ENCODE measurements at regions not wholly inside any gene's neighbourhood (a gene's known extent, or its start where the extent isn't known, plus 50 kb on each side); places are given as distances from the start of the nearest gene placed in this dataset.

DNA sequence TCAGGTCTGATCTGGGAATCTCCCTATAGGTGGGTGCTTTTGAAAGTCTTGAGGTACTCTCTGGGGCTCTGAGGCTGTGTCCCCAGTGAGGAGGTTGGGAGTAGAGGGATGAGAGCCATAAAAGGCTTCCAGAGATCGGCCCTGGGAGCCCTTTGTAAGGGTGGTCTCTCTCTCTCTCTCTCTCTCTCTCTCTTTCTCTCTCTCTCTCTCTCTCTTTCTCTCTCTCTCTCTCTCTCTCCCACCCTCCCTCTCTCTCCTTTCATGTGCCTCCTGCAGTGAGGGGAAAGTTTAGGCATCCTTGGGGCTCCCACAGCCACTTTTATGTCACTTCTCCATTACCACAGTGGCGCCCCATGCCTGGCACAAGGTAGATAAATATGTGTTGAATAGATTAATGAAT, 271.3 kb upstream of the N4BP1 start:
- no peaks in the 10 kb centered on the region for H3K36me3 ChIP-seq (ENCODE audit: control insufficient read depth in 4 of 4, insufficient read depth in 3 of 4, low read depth in 1 of 4, low read length in 3 of 4)
- no peak overlapping the region for H3K9ac ChIP-seq (ENCODE audit: low read depth in 1 of 2, low read length in 2 of 2)
- no peak overlapping the region for H3K27ac ChIP-seq (ENCODE audit: low read depth in 1 of 2, low read length in 2 of 2)
- H3K27me3 ChIP-seq (ENCODE audit: control insufficient read depth in 4 of 4, insufficient read depth in 4 of 4, low read length in 3 of 4), result peaks cover 0 to 6% (median 0%) of the 10 kb centered on the region in 4 donors
- TF ChIP-seq, protein P1, sequence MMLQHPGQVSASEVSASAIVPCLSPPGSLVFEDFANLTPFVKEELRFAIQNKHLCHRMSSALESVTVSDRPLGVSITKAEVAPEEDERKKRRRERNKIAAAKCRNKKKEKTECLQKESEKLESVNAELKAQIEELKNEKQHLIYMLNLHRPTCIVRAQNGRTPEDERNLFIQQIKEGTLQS (IDR thresholded peaks at IDR 0.05), result no peak
- TF ChIP-seq FOXA1 (IDR thresholded peaks at IDR 0.05) (no peak), TAF1 (conservative IDR thresholded peaks at IDR 0.05) (no peak), RAD21 (IDR thresholded peaks at IDR 0.05) (no peak), SP1 (IDR thresholded peaks at IDR 0.05) (no peak), RXRA (IDR thresholded peaks at IDR 0.05) (no peak), EGR1 (IDR thresholded peaks at IDR 0.05; ENCODE audit: low read depth in 2 of 2) (no peak)
- TF ChIP-seq, protein P2, sequence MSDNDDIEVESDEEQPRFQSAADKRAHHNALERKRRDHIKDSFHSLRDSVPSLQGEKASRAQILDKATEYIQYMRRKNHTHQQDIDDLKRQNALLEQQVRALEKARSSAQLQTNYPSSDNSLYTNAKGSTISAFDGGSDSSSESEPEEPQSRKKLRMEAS (IDR thresholded peaks at IDR 0.05), result no peak
- DNase-seq (ENCODE audit: low spot score), result no peak
- 78% methylated on average over 2 of the region's 2 CpGs for WGBS
- H3K4me3 ChIP-seq (ENCODE audit: low read depth in 1 of 3, low read length in 3 of 3), result no peak overlapping the region
- H3K4me1 ChIP-seq (ENCODE audit: control insufficient read depth in 4 of 4, insufficient read depth in 4 of 4, low read length in 3 of 4), result no peaks in the 10 kb centered on the region
- H3K9me3 ChIP-seq (ENCODE audit: control insufficient read depth in 4 of 4, low read length in 3 of 4), result no peaks in the 10 kb centered on the region

DNA sequence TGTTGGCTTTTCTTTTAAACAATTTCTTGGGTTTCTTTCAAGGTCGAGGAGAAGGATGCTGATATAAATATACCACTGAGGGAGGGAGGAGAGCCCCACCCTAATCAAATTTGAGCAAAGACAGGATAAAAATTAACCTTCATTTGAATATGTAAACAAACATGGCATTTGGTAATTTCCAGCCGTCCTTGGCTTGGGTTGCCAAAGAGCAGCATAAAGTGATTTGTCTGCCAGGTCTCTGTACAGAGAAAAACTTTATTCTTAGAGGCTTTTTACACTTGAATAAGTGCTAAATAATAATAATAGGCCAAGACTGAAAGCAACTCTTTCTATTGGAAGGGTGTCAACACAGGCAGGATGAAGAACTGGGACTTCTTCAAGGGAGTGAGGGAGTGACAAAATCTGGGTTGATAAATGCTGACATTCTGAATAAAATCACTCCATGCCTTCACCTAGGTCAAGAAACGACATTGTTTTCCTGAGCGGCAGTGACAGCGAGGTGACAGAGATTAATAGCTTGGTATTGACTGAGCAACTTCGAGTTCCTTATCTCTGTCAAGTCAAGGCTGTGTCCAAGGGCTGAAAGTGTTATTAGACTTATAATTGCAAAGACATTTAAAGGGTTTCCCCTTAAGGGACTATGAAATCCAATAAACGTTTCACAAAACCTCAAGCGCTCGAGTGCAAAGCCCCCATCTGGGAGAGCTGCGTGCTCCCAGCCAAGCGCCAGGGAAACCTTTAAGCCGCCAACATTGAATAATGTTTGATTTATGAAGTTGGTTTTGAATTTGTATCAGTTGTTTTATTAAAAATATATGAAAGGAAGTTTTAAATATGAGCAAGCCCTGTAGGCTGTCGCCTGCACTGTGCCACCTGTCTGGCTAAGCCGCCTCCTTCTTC, 269.5 kb upstream of the N4BP1 start:
- TF ChIP-seq, protein P1 (IDR thresholded peaks at IDR 0.05), result no peak
- H3K9me3 ChIP-seq (ENCODE audit: control insufficient read depth in 4 of 4, low read length in 3 of 4), result no peaks in the 10 kb centered on the region
- no peaks in the 10 kb centered on the region for H3K36me3 ChIP-seq (ENCODE audit: control insufficient read depth in 4 of 4, insufficient read depth in 3 of 4, low read depth in 1 of 4, low read length in 3 of 4)
- no peaks in the 10 kb centered on the region for H3K4me1 ChIP-seq (ENCODE audit: control insufficient read depth in 4 of 4, insufficient read depth in 4 of 4, low read length in 3 of 4)
- WGBS, result 59% methylated on average over 14 of the region's 14 CpGs
- no peak for DNase-seq (ENCODE audit: low spot score)
- no peak overlapping the region for H3K27ac ChIP-seq (ENCODE audit: low read depth in 1 of 2, low read length in 2 of 2)
- no peak overlapping the region for H3K4me3 ChIP-seq (ENCODE audit: low read depth in 1 of 3, low read length in 3 of 3)
- no peak overlapping the region for H3K9ac ChIP-seq (ENCODE audit: low read depth in 1 of 2, low read length in 2 of 2)
- peaks cover 0 to 6% (median 0%) of the 10 kb centered on the region in 4 donors for H3K27me3 ChIP-seq (ENCODE audit: control insufficient read depth in 4 of 4, insufficient read depth in 4 of 4, low read length in 3 of 4)

DNA sequence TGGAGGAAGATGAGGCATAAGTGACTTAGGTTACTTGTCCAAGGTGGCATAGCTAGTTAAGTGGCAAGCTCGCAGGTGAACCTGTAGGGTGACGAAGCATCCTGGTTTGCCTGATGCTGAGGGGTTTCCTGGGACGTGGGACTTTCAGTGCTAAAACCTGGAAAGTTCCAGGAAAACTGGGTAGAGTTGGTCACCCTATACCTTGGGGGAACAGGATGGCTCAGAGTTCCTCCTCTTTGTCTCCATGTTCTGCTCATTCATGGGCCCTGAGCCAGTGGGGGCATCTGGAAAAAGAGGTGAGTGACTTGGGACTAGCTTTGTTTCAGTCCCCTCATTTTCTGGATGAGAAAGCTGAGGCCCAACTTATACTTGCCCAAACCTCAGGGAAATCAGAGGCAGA, 268.0 kb upstream of the N4BP1 start:
- 67% methylated on average over 3 of the region's 3 CpGs for WGBS
- H3K27me3 ChIP-seq (ENCODE audit: control insufficient read depth in 4 of 4, insufficient read depth in 4 of 4, low read length in 3 of 4), result peaks cover 0 to 4% (median 0%) of the 10 kb centered on the region in 4 donors
- H3K27ac ChIP-seq (ENCODE audit: low read depth in 1 of 2, low read length in 2 of 2), result no peak overlapping the region
- no peaks in the 10 kb centered on the region for H3K9me3 ChIP-seq (ENCODE audit: control insufficient read depth in 4 of 4, low read length in 3 of 4)
- no peak overlapping the region for H3K4me3 ChIP-seq (ENCODE audit: low read depth in 1 of 3, low read length in 3 of 3)
- no peaks in the 10 kb centered on the region for H3K36me3 ChIP-seq (ENCODE audit: control insufficient read depth in 4 of 4, insufficient read depth in 3 of 4, low read depth in 1 of 4, low read length in 3 of 4)
- DNase-seq (ENCODE audit: low spot score), result no peak
- H3K4me1 ChIP-seq (ENCODE audit: control insufficient read depth in 4 of 4, insufficient read depth in 4 of 4, low read length in 3 of 4), result no peaks in the 10 kb centered on the region
- no peak overlapping the region for H3K9ac ChIP-seq (ENCODE audit: low read depth in 1 of 2, low read length in 2 of 2)
- no peak for TF ChIP-seq GABPA (IDR thresholded peaks at IDR 0.05 in 1 of 2, conservative IDR thresholded peaks at IDR 0.05 in 1 of 2)

DNA sequence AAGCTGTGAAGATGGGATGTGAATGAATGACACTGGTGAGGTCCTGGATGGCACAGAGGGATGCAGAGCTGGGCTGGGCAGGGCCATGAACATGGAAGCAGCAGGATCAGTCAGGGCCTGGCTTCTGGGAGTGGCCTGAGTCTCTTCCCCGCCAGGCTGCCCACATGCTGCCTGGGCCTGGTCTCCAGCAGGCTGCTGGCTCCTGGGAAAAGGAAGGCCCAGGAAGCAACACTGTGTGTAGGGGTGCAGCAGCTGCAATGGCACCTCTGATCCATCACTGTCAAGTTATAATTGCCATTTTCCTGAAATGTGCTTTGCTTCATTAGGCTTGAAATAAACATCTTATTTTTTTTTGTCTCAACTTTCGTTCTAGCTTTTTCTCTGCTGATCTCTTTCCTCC, 260.2 kb upstream of the N4BP1 start:
- Histone ChIP-seq H3K4me1 (ENCODE audit: control insufficient read depth in 4 of 4, insufficient read depth in 4 of 4, low read length in 3 of 4) (no peaks in the 10 kb centered on the region), H3K4me3 (ENCODE audit: low read depth in 1 of 3, low read length in 3 of 3) (no peak overlapping the region), H3K36me3 (ENCODE audit: control insufficient read depth in 4 of 4, insufficient read depth in 3 of 4, low read depth in 1 of 4, low read length in 3 of 4) (no peaks in the 10 kb centered on the region), H3K9me3 (ENCODE audit: control insufficient read depth in 4 of 4, low read length in 3 of 4) (peaks cover 0 to 4% (median 1%) of the 10 kb centered on the region in 4 donors), H3K27me3 (ENCODE audit: control insufficient read depth in 4 of 4, insufficient read depth in 4 of 4, low read length in 3 of 4) (no peaks in the 10 kb centered on the region), H3K27ac (ENCODE audit: low read depth in 1 of 2, low read length in 2 of 2) (no peak overlapping the region), H3K9ac (ENCODE audit: low read depth in 1 of 2, low read length in 2 of 2) (no peak overlapping the region)
- DNase-seq (ENCODE audit: low spot score), result no peak
- TF ChIP-seq, protein P2 (IDR thresholded peaks at IDR 0.05), result no peak
- TF ChIP-seq TAF1 (conservative IDR thresholded peaks at IDR 0.05) (no peak), RXRA (IDR thresholded peaks at IDR 0.05) (no peak)
- TF ChIP-seq, protein P3, sequence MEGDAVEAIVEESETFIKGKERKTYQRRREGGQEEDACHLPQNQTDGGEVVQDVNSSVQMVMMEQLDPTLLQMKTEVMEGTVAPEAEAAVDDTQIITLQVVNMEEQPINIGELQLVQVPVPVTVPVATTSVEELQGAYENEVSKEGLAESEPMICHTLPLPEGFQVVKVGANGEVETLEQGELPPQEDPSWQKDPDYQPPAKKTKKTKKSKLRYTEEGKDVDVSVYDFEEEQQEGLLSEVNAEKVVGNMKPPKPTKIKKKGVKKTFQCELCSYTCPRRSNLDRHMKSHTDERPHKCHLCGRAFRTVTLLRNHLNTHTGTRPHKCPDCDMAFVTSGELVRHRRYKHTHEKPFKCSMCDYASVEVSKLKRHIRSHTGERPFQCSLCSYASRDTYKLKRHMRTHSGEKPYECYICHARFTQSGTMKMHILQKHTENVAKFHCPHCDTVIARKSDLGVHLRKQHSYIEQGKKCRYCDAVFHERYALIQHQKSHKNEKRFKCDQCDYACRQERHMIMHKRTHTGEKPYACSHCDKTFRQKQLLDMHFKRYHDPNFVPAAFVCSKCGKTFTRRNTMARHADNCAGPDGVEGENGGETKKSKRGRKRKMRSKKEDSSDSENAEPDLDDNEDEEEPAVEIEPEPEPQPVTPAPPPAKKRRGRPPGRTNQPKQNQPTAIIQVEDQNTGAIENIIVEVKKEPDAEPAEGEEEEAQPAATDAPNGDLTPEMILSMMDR (IDR thresholded peaks at IDR 0.05; ENCODE audit: low read depth, low read length, missing input control), result no peak
- WGBS, result 70% methylated on average over 2 of the region's 2 CpGs
